AG09309 (cell line): ENCODE measurements at regions not wholly inside any gene's neighbourhood (a gene's known extent, or its start where the extent isn't known, plus 50 kb on each side); places are given as distances from the start of the nearest gene placed in this dataset.

Experiments used
- DNase-seq: peaks from one replicate; pipeline ENCODE4 v3.0.0-alpha.2; 2010; ENCODE audit warnings: low read depth
- H3K4me3 ChIP-seq: 2 replicates; pipeline ENCODE4 v1.5.1; 2011; ENCODE audit warnings: mild to moderate bottlenecking, low read depth, low read length, moderate library complexity; ENCODE audit not compliant: control insufficient read depth
- CTCF ChIP-seq: IDR thresholded peaks from 2 replicates; pipeline ENCODE4 v1.5.1; 2011; ENCODE audit warnings: mild to moderate bottlenecking, low read depth, low read length, inconsistent platforms; ENCODE audit not compliant: insufficient read depth, control insufficient read depth; ENCODE audit errors: missing control alignments

- DNase-seq: no peak
- TF ChIP-seq CTCF: no peak
- no peak overlapping the region for H3K4me3 ChIP-seq
These were observed 242.9 kb upstream of the BCHE start for GRCh38 chr3:166080096-166080495.

- TF ChIP-seq CTCF: no peak
- H3K4me3 ChIP-seq: no peak overlapping the region
- no peak for DNase-seq
These were observed 234.6 kb upstream of the BCHE start for GRCh38 chr3:166071831-166072230.

GRCh38 chr3:166064476-166064875, 227.3 kb upstream of the BCHE start:
- no peak for DNase-seq
- no peak overlapping the region for H3K4me3 ChIP-seq
- no peak for TF ChIP-seq CTCF

- no peak for TF ChIP-seq CTCF
- H3K4me3 ChIP-seq: no peak overlapping the region
- DNase-seq: no peak
These were observed 223.7 kb upstream of the BCHE start for GRCh38 chr3:166060789-166061479.

GRCh38 chr3:166052440-166052839, 215.2 kb upstream of the BCHE start:
- no peak overlapping the region for H3K4me3 ChIP-seq
- no peak for DNase-seq
- TF ChIP-seq CTCF: no peak

GRCh38 chr3:166029507-166029906, 192.3 kb upstream of the BCHE start:
- no peak for TF ChIP-seq CTCF
- H3K4me3 ChIP-seq: no peak overlapping the region
- no peak for DNase-seq
